GM12892 (cell line): ENCODE measurements at regions not wholly inside any gene's neighbourhood (a gene's known extent, or its start where the extent isn't known, plus 50 kb on each side); places are given as distances from the start of the nearest gene placed in this dataset.

ENCODE experiments used
- POLR2A ChIP-seq: IDR thresholded peaks from 2 replicates; pipeline ENCODE4 v1.6.1; 2011; ENCODE audit warnings: low read depth, low read length, control low read depth
- POLR2AphosphoS5 ChIP-seq: IDR thresholded peaks from 2 replicates; pipeline ENCODE4 v1.6.1; 2011; ENCODE audit warnings: low read depth, low read length, control low read depth

DNA sequence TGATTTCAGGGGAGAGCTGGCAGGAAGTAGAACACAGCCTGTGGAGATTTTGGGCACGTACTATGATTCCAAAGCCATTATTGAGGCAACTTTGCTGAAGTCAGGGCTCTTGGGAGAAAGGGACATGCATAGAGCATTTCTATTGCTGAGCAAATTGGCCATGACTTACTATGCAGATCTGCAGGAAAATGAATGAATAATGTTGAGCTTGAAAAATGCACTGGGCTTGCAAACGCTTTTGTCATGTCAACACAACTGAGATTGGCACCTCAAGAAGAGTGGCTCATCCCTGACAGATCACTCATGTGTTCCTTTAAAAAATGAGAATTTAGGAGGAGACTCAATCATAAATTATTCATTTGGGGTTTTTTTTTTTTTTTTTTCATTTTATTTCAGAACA, 230.5 kb downstream of the MBD2 start:
- no peak for TF ChIP-seq POLR2A
- TF ChIP-seq POLR2AphosphoS5 = no peak
